ENCODE measurements at regions not wholly inside any gene's neighbourhood (a gene's known extent, or its start where the extent isn't known, plus 50 kb on each side); places are given as distances from the start of the nearest gene placed in this dataset.

- DNase-seq (ENCODE audit: low read depth), result no peak
Observed at GRCh38 chr13:66071608-66072007, 1158.5 kb downstream of the PCDH9 start.

DNA sequence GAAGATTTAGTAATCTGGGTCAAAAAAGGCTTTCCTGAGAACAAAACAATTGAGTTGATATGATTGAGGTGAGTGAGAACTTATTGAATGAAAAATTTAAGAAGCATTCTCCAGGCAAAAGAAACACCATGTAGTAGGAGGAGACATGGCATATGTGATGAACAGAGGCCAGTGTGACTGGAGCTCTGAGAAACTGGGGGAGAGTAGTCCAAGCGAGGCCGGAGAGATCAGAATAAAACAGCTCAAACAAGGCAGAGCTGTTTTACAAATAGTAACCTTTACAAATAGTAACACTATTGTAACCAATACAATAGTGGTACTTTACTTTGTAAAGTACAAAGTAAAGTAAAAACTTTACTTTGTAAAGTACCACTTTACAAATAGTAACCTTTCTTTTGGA lies 1159.1 kb downstream of the PCDH9 start:
- DNase-seq (ENCODE audit: low read depth), result no peak

DNA sequence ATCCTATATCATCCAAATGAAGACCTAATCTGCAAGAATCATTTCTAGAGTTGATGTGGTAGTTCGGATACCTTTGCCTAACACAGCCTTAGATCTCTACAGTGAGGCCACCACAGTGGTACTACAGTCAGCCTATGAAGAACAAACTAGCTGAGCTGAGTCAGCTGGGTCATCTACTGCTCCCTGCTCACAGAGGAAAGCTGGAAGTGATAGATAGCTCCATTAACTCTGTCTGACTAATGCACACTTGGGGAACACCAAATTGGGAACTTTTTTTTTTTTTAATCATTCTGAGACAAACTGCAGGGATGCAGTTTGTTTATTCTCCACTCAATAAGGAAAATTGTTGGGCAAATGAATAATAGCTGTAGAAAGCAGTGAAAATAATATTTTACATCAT lies 1160.6 kb downstream of the PCDH9 start:
- no peak for DNase-seq (ENCODE audit: low read depth)

- no peak for DNase-seq (ENCODE audit: low read depth)
Observed at GRCh38 chr13:66068683-66069082, 1161.5 kb downstream of the PCDH9 start.

- no peak for DNase-seq (ENCODE audit: low read depth)
Observed at GRCh38 chr13:66048888-66049287, 1181.2 kb downstream of the PCDH9 start.

- no peak for DNase-seq (ENCODE audit: low read depth)
Observed at GRCh38 chr13:66040506-66040905, 1189.6 kb downstream of the PCDH9 start.

- DNase-seq (ENCODE audit: low read depth), result no peak
Observed at GRCh38 chr13:66037096-66037495, 1193.0 kb downstream of the PCDH9 start.

GRCh38 chr13:66036636-66037035 lies 1193.5 kb downstream of the PCDH9 start:
- DNase-seq (ENCODE audit: low read depth), result no peak

DNA sequence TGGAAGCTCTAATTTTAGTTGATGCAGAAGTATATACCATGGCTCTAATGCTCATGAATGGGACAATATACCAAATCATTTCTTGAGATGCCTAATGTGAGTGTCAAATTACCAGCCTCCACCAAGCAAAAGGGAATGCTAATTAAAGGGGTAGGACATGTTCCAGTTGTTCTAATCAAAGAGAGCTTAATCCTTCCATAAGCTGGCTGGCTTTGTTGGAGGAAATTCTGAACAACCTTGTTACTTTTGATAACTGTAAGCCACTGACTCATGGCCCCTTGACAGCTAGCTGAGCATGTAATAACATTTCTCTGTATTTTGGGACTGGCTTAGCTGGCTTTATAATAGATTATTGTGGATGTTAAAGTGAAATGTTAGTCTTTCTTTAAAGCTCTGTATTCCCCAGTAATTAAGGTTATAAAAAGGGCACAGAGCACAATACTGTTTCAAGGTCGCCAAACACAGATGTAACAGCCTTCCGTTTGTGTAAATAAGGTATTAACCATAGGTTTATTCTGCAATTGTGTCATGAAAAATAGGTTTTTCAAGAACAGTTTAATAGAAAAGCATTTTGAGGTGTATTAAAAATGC lies 1194.0 kb downstream of the PCDH9 start:
- no peak for DNase-seq (ENCODE audit: low read depth)

DNA sequence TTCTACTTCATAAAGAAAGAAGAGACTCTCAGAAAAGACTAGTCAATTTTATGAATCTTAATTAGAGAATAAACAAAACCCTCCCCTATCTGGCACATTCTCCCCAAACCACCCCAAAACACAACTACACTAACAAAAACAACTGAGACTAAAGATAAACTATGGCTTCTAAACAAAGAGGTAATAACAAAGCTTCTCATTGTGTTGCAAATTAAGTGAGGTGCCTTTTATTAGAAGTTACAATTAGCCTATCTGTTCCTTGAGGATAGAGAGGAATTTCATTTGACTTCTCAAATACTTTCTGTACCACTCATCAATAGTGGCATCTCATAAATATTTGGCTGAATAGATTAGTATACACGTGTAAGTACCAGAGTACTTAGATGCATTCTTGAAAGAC lies 1196.2 kb downstream of the PCDH9 start:
- DNase-seq (ENCODE audit: low read depth), result no peak

DNA sequence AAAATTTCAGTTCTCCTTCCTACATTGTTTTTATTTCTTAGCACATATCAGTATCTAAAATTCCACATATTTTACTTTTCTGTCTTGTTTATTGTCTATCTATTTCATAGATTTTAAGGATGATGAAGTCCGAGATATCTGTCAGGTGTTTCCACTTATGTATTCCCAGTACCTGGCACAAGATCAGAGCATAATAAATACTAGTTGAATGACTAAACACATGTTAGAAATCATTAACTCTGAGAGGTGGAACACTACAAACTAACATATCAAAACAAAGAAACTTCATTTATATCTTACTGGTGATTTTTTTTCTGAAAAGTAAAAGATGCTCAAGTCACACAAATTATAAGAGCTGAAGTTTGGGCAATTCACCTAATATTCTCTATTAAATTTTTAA lies 1208.3 kb downstream of the PCDH9 start:
- no peak for DNase-seq (ENCODE audit: low read depth)

GRCh38 chr13:66014771-66015170 lies 1215.4 kb downstream of the PCDH9 start:
- no peak for DNase-seq (ENCODE audit: low read depth)

DNA sequence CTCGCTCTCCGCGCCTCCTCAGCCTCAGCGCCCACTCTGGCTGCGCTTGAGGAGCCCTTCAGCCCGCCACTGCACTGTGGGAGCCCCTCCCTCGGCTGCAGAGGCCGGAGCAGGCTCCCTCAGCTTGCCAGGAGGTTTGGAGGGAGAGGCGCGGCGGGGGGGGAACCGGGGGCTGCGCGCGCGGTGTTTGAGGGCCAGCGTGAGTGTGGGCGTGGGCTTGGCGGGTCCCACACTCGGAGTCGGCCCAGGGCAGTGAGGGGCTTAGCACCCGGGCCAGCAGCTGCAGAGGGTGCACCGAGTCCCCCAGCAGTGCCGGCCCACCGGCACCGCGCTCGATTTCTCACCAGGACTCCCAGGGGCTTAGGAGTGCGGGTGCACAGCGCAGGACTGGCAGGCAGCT lies 1220.9 kb downstream of the PCDH9 start:
- no peak for DNase-seq (ENCODE audit: low read depth)

GRCh38 chr13:66003558-66003957 lies 1226.6 kb downstream of the PCDH9 start:
- DNase-seq (ENCODE audit: low read depth), result no peak

DNA sequence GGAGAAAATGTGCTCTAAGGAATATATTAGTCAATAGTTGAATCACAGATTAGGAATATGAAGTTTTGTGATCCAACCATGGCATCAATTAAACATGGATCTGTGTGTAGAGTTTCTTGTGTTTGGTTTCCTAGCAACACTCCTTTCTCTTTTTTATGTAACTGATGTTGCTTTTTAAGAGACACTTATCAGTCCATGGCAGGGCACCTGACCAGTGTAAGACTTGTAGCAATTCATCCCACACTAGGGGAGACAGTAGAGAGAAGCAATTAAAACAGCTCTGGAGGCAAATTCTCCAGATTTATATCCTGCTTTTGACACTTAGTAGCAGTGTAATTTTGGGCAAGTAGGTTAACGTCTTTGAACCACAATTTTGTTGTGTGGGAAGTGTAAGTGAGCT lies 1229.0 kb downstream of the PCDH9 start:
- no peak for DNase-seq (ENCODE audit: low read depth)

- no peak for DNase-seq (ENCODE audit: low read depth)
Observed at GRCh38 chr13:65999411-65999810, 1230.7 kb downstream of the PCDH9 start.

DNA sequence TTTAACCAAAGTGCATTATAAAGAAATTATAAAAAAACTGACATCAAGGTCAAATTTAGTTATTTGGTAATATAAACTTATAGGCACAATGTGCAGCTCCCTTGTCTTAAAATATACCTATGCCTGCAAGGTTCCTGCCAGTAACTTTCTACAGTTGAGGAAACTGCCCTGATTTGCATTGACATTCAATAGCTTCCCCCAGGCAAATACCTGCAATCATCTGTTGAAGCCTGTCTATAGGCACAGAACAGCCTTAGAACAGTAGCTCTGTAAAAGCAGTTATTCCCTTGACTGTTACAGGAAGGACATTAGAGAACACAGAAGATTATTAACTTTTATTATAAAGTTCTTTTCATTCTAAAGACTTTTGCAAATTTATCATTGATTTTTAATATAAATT lies 1239.5 kb downstream of the PCDH9 start:
- no peak for DNase-seq (ENCODE audit: low read depth)

GRCh38 chr13:65985612-65986011 lies 1244.5 kb downstream of the PCDH9 start:
- no peak for DNase-seq (ENCODE audit: low read depth)

DNA sequence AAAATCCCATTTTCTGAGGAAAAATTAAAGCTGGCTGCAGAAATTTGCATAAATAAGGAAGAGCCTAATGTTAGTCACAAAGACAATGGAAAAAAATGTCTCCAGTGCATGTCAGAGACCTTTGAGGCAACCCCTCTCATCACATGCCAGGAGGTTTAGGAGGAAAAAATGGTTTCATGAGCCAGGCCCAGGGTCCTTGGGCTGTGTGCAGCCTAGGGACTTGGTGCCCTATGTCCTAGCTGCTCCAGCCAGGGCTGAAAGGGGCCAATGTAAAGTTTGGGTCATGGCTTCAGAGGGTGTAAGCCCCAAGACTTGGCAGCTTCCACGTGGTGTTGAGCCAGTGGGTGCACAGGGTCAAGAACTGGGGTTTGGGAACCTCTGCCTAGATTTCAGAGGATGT lies 1252.6 kb downstream of the PCDH9 start:
- no peak for DNase-seq (ENCODE audit: low read depth)

- DNase-seq (ENCODE audit: low read depth), result no peak
Observed at GRCh38 chr13:65971541-65971940, 1258.6 kb downstream of the PCDH9 start.

DNA sequence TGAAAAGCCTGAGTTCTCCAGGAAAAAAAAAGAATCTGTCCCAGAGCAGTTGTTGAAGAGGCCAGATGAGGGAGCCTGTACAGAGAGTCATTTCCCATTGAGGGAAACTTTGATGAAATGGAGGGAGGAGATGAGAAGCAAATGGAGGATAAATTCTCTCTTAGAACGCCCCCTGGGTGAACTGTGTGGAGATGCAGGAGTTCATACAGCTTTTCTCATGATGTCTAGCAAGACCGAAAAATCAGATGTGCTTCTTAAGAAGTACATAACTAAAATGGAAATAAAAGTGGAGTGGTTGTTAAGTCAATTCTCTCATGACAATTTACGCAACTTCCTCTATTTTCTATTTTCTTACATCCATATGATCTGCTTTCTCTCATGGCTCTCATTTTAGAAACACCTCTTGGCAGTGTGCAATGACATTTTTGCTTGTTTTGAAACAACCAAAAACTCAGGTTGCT lies 1263.1 kb downstream of the PCDH9 start:
- DNase-seq (ENCODE audit: low read depth), result no peak

DNA sequence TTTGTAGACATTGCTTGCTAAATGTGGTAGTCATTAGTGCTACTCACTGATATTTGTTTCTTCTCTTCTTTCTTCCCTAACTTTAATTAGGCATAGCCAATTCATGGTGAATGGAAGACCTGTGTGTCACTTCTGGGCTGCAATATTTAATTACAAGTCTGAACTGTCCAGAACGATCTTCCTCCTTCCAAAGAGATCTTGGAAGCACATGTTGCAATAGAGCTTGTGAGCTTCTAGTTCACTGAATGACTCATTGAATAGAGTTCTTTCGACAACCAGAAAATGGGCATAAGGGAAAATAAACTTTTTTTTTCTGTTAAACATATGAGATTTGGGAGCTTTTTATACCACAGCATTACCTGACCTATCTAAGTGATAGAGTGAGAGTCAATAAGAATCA lies 1264.6 kb downstream of the PCDH9 start:
- DNase-seq (ENCODE audit: low read depth), result no peak

GRCh38 chr13:65964672-65965071 lies 1265.5 kb downstream of the PCDH9 start:
- DNase-seq (ENCODE audit: low read depth), result no peak

- DNase-seq (ENCODE audit: low read depth), result no peak
Observed at GRCh38 chr13:65959305-65959704, 1270.8 kb downstream of the PCDH9 start.

DNA sequence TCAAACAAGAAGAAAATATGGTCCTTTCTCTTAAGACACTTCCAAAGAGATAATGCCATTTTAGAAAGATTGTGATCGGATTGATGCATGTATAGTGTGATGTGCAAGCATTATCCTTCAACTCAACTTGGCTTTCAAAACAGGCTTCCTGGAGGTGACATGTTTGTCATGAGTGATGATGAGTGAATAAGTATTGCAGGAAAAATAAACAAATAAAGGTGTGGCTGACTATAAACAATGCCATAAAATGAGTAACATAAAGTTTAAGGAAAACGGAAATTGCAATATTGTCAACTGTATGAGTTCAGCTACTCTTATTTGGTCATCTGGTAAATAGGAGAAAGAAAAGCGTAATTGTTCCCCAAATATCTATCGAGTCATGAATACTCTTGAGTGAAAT lies 1283.7 kb downstream of the PCDH9 start:
- DNase-seq (ENCODE audit: low read depth), result no peak
